ENCODE measurements at regions not wholly inside any gene's neighbourhood (a gene's known extent, or its start where the extent isn't known, plus 50 kb on each side); places are given as distances from the start of the nearest gene placed in this dataset.

GRCh38 chr1:209250861-209251636 is 332.5 kb upstream of the CAMK1G start:
- TF ChIP-seq SPI1 (IDR thresholded peaks at IDR 0.05; ENCODE audit: low read depth, low read length) (no peak), TAF1 (IDR thresholded peaks at IDR 0.05; ENCODE audit: low read depth, low read length) (no peak), PAX5 (IDR thresholded peaks at IDR 0.05; ENCODE audit: insufficient read depth, low read length, severe bottlenecking) (no peak), POLR2AphosphoS5 (IDR thresholded peaks at IDR 0.05; ENCODE audit: low read depth, low read length) (no peak), POLR2A (IDR thresholded peaks at IDR 0.05; ENCODE audit: low read depth, low read length) (no peak), POU2F2 (IDR thresholded peaks at IDR 0.05; ENCODE audit: low read depth, low read length) (no peak)

GRCh38 chr1:209256766-209257350 is 326.7 kb upstream of the CAMK1G start:
- no peak for FAIRE-seq
- DNase-seq (ENCODE audit: insufficient read length, low spot score): no peak
- TF ChIP-seq POLR2A (IDR thresholded peaks at IDR 0.05; ENCODE audit: low read depth, low read length): no peak
- TF ChIP-seq PAX5 (IDR thresholded peaks at IDR 0.05; ENCODE audit: insufficient read depth, low read length, severe bottlenecking): no peak
- no peak for TF ChIP-seq POLR2AphosphoS5 (IDR thresholded peaks at IDR 0.05; ENCODE audit: low read depth, low read length)
- no peak for TF ChIP-seq TAF1 (IDR thresholded peaks at IDR 0.05; ENCODE audit: low read depth, low read length)
- no peak for TF ChIP-seq POU2F2 (IDR thresholded peaks at IDR 0.05; ENCODE audit: low read depth, low read length)

More at GRCh38 chr1:209250861-209251636, 332.5 kb upstream of the CAMK1G start:
- FAIRE-seq (no peak), DNase-seq (ENCODE audit: insufficient read length, low spot score) (no peak)

DNA sequence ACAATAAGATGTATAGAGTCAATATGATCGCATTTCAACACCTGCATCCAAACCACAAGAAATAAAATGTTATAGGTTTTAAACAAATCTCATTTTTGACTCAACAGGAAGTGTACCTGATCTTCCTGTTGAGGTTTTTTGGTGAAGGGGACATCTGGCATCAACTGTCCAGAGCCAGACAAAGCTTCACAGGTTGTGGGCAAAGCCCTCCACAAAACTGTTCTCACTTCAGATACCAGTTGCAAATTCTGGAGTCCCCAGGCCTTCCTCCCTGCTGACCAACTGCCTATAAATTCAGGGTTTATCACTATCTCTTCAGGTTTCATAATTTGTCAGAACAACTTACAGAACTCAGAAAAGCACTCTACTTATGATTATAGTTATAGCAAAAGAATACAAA is 326.1 kb upstream of the CAMK1G start:
- DNase-seq (ENCODE audit: insufficient read length, low spot score) (no peak), FAIRE-seq (no peak)
- TF ChIP-seq POLR2AphosphoS5 (IDR thresholded peaks at IDR 0.05; ENCODE audit: low read depth, low read length) (no peak), PAX5 (IDR thresholded peaks at IDR 0.05; ENCODE audit: insufficient read depth, low read length, severe bottlenecking) (no peak), SPI1 (IDR thresholded peaks at IDR 0.05; ENCODE audit: low read depth, low read length) (no peak), POLR2A (IDR thresholded peaks at IDR 0.05; ENCODE audit: low read depth, low read length) (no peak), POU2F2 (IDR thresholded peaks at IDR 0.05; ENCODE audit: low read depth, low read length) (no peak), TAF1 (IDR thresholded peaks at IDR 0.05; ENCODE audit: low read depth, low read length) (no peak)

GRCh38 chr1:209260136-209260535 is 323.4 kb upstream of the CAMK1G start:
- no peak for FAIRE-seq
- TF ChIP-seq POLR2A (IDR thresholded peaks at IDR 0.05; ENCODE audit: low read depth, low read length): no peak
- TF ChIP-seq PAX5 (IDR thresholded peaks at IDR 0.05; ENCODE audit: insufficient read depth, low read length, severe bottlenecking): no peak
- no peak for TF ChIP-seq POLR2AphosphoS5 (IDR thresholded peaks at IDR 0.05; ENCODE audit: low read depth, low read length)
- TF ChIP-seq SPI1 (IDR thresholded peaks at IDR 0.05; ENCODE audit: low read depth, low read length): no peak
- no peak for TF ChIP-seq POU2F2 (IDR thresholded peaks at IDR 0.05; ENCODE audit: low read depth, low read length)
- TF ChIP-seq TAF1 (IDR thresholded peaks at IDR 0.05; ENCODE audit: low read depth, low read length): no peak
- DNase-seq (ENCODE audit: insufficient read length, low spot score): no peak

GRCh38 chr1:209262631-209263030 is 320.9 kb upstream of the CAMK1G start:
- DNase-seq (ENCODE audit: insufficient read length, low spot score) (no peak), FAIRE-seq (no peak)
- no peak for TF ChIP-seq SPI1 (IDR thresholded peaks at IDR 0.05; ENCODE audit: low read depth, low read length)
- no peak for TF ChIP-seq POU2F2 (IDR thresholded peaks at IDR 0.05; ENCODE audit: low read depth, low read length)
- TF ChIP-seq PAX5 (IDR thresholded peaks at IDR 0.05; ENCODE audit: insufficient read depth, low read length, severe bottlenecking): no peak
- TF ChIP-seq POLR2AphosphoS5 (IDR thresholded peaks at IDR 0.05; ENCODE audit: low read depth, low read length): no peak
- TF ChIP-seq POLR2A (IDR thresholded peaks at IDR 0.05; ENCODE audit: low read depth, low read length): no peak
- no peak for TF ChIP-seq TAF1 (IDR thresholded peaks at IDR 0.05; ENCODE audit: low read depth, low read length)

DNA sequence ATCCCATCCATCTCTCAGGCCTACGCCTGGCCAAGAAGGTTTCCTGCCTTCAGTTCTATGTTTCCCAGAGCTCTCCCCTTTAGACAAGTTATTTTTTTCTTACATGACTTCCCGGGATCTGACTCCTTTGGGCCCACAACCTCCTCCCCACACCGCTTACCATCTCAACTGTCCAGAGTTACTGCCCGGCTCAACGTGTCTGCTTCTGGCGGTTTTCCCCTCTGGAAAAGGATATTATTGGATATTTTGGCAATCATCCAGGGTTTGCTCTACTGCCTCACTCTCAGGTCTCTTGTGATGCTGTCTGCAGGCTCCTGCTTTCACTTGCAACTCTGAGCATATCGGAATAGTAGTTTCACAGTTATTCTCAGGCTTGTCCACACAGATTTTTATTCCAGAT is 318.2 kb upstream of the CAMK1G start:
- FAIRE-seq (no peak), DNase-seq (ENCODE audit: insufficient read length, low spot score) (no peak)
- no peak for TF ChIP-seq PAX5 (IDR thresholded peaks at IDR 0.05; ENCODE audit: insufficient read depth, low read length, severe bottlenecking)
- TF ChIP-seq POU2F2 (IDR thresholded peaks at IDR 0.05; ENCODE audit: low read depth, low read length): no peak
- TF ChIP-seq TAF1 (IDR thresholded peaks at IDR 0.05; ENCODE audit: low read depth, low read length): no peak
- TF ChIP-seq POLR2A (IDR thresholded peaks at IDR 0.05; ENCODE audit: low read depth, low read length): no peak
- no peak for TF ChIP-seq POLR2AphosphoS5 (IDR thresholded peaks at IDR 0.05; ENCODE audit: low read depth, low read length)
- no peak for TF ChIP-seq SPI1 (IDR thresholded peaks at IDR 0.05; ENCODE audit: low read depth, low read length)

DNA sequence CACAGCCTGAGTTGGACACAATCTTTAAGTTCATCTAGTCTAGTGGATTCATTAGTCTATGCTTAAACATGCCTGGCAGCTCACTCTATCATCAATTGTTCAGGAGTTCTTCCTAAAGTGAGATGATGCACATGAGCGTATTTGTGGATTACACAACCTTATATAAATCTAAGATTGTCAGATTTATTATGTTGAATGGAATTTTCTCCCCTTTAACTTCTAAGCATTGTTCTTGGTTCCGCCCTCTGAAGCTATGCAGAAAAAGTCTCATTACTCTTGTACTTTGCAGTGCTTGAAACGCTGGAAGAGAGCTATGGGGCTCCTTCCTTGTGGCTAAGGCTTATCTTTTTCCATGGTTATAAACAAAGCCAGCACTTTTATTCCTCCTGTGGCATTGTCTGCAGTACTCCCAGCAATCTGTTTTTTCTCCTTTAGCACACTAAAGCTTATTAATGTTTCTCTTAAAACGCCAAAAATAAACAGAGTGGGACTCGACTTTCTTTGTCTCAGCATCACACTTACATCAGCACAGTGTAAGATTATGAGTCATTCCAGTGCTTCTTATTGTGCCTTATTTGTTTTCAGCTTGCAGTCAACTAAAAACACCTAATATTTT is 316.8 kb upstream of the CAMK1G start:
- DNase-seq (ENCODE audit: insufficient read length, low spot score): no peak
- no peak for FAIRE-seq
- TF ChIP-seq POU2F2 (IDR thresholded peaks at IDR 0.05; ENCODE audit: low read depth, low read length): no peak
- no peak for TF ChIP-seq SPI1 (IDR thresholded peaks at IDR 0.05; ENCODE audit: low read depth, low read length)
- no peak for TF ChIP-seq POLR2A (IDR thresholded peaks at IDR 0.05; ENCODE audit: low read depth, low read length)
- no peak for TF ChIP-seq POLR2AphosphoS5 (IDR thresholded peaks at IDR 0.05; ENCODE audit: low read depth, low read length)
- TF ChIP-seq TAF1 (IDR thresholded peaks at IDR 0.05; ENCODE audit: low read depth, low read length): no peak
- TF ChIP-seq PAX5 (IDR thresholded peaks at IDR 0.05; ENCODE audit: insufficient read depth, low read length, severe bottlenecking): no peak

- TF ChIP-seq POLR2AphosphoS5 (IDR thresholded peaks at IDR 0.05; ENCODE audit: low read depth, low read length) (no peak), POU2F2 (IDR thresholded peaks at IDR 0.05; ENCODE audit: low read depth, low read length) (no peak), SPI1 (IDR thresholded peaks at IDR 0.05; ENCODE audit: low read depth, low read length) (no peak), POLR2A (IDR thresholded peaks at IDR 0.05; ENCODE audit: low read depth, low read length) (no peak), TAF1 (IDR thresholded peaks at IDR 0.05; ENCODE audit: low read depth, low read length) (no peak), PAX5 (IDR thresholded peaks at IDR 0.05; ENCODE audit: insufficient read depth, low read length, severe bottlenecking) (no peak)
- no peak for FAIRE-seq
- DNase-seq (ENCODE audit: insufficient read length, low spot score): no peak
Observed at GRCh38 chr1:209267968-209268367, 315.5 kb upstream of the CAMK1G start.

DNA sequence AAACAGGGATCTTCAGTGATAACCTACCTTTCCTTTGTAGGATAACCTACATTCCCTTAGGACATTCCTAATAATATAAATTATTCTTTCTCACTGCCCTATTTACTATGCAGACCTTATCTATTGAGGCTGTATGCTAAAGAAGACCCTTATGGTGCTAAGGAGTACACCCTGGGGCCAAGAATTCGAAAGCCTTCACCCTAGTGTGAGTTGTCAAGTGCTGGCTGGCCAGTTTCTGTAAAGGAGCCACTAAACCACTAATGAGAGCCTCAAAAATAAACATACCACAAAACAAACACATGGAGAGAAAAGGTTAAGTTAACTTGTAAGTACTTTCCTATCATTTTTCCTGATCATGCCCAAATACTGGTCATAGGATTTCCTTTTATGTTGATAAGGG is 315.0 kb upstream of the CAMK1G start:
- no peak for TF ChIP-seq PAX5 (IDR thresholded peaks at IDR 0.05; ENCODE audit: insufficient read depth, low read length, severe bottlenecking)
- TF ChIP-seq POLR2A (IDR thresholded peaks at IDR 0.05; ENCODE audit: low read depth, low read length): no peak
- TF ChIP-seq SPI1 (IDR thresholded peaks at IDR 0.05; ENCODE audit: low read depth, low read length): no peak
- no peak for TF ChIP-seq POLR2AphosphoS5 (IDR thresholded peaks at IDR 0.05; ENCODE audit: low read depth, low read length)
- TF ChIP-seq TAF1 (IDR thresholded peaks at IDR 0.05; ENCODE audit: low read depth, low read length): no peak
- TF ChIP-seq POU2F2 (IDR thresholded peaks at IDR 0.05; ENCODE audit: low read depth, low read length): no peak
- no peak for FAIRE-seq
- no peak for DNase-seq (ENCODE audit: insufficient read length, low spot score)

Measured in GM12891 (cell line).